HG02970 (cell line): ENCODE measurements at regions not wholly inside any gene's neighbourhood (a gene's known extent, or its start where the extent isn't known, plus 50 kb on each side); places are given as distances from the start of the nearest gene placed in this dataset.
"Not testable (repeated sequence)": the region's sequence is repeated elsewhere in the genome, so short reads cannot be mapped to it uniquely, and the experiment has no call there.

Experiments used
- ATAC-seq: cut with Tn5 transposase; IDR thresholded peaks from one replicate; pipeline ENCODE4 v1.9.1; 2021; ENCODE audit warnings: mild to moderate bottlenecking, moderate library complexity, moderate number of reproducible peaks; ENCODE audit not compliant: unreplicated experiment, low FRiP score

GRCh38 chr5:58181578-58182286 lies 278.2 kb downstream of the PLK2 start:
- no peak for ATAC-seq

- no peak for ATAC-seq
Measured at GRCh38 chr5:58172946-58173345, 286.9 kb downstream of the PLK2 start.

GRCh38 chr5:58165152-58165551 lies 294.7 kb downstream of the PLK2 start:
- no peak for ATAC-seq

GRCh38 chr5:58161889-58162288 lies 298.0 kb downstream of the PLK2 start:
- not testable (repeated sequence) for ATAC-seq

GRCh38 chr5:58156973-58157701 lies 302.7 kb downstream of the PLK2 start:
- no peak for ATAC-seq

- no peak for ATAC-seq
Measured at GRCh38 chr5:58156361-58156760, 303.5 kb downstream of the PLK2 start.

- ATAC-seq = no peak
Measured at GRCh38 chr5:58153255-58153654, 306.6 kb downstream of the PLK2 start.

- no peak for ATAC-seq
Measured at GRCh38 chr5:58151414-58151813, 308.5 kb downstream of the PLK2 start.

GRCh38 chr5:58150926-58151325 lies 309.0 kb downstream of the PLK2 start:
- no peak for ATAC-seq

- no peak for ATAC-seq
Measured at GRCh38 chr5:58149746-58150145, 310.1 kb downstream of the PLK2 start.

- ATAC-seq = no peak
Measured at GRCh38 chr5:58149345-58149744, 310.5 kb downstream of the PLK2 start.

GRCh38 chr5:58148254-58148775 lies 311.6 kb downstream of the PLK2 start:
- ATAC-seq = no peak

GRCh38 chr5:58145397-58145934 lies 314.4 kb downstream of the PLK2 start:
- no peak for ATAC-seq

GRCh38 chr5:58143727-58144126 lies 316.2 kb downstream of the PLK2 start:
- ATAC-seq = no peak

- ATAC-seq = no peak
Measured at GRCh38 chr5:58143181-58143580, 316.7 kb downstream of the PLK2 start.

- ATAC-seq = no peak
Measured at GRCh38 chr5:58138791-58139190, 321.1 kb downstream of the PLK2 start.

GRCh38 chr5:58136406-58136805 lies 323.5 kb downstream of the PLK2 start:
- no peak for ATAC-seq

- no peak for ATAC-seq
Measured at GRCh38 chr5:58135571-58136335, 324.1 kb downstream of the PLK2 start.

GRCh38 chr5:58133631-58134296 lies 326.1 kb downstream of the PLK2 start:
- no peak for ATAC-seq

GRCh38 chr5:58133216-58133615 lies 326.7 kb downstream of the PLK2 start:
- no peak for ATAC-seq
